SK-N-MC (cell line): ENCODE measurements at regions not wholly inside any gene's neighbourhood (a gene's known extent, or its start where the extent isn't known, plus 50 kb on each side); places are given as distances from the start of the nearest gene placed in this dataset.

Experiments used
- EZH2 ChIP-seq: fragments of 200-600 bp; sonication (generic); IDR thresholded peaks from one replicate; pipeline ENCODE4 v1.6.1; 2017; ENCODE audit warnings: antibody characterized with exemption
- POLR2AphosphoS5 ChIP-seq: IDR thresholded peaks from 2 replicates; pipeline ENCODE4 v1.6.1; 2012; ENCODE audit warnings: mild to moderate bottlenecking, low read depth, low read length, borderline replicate concordance

DNA sequence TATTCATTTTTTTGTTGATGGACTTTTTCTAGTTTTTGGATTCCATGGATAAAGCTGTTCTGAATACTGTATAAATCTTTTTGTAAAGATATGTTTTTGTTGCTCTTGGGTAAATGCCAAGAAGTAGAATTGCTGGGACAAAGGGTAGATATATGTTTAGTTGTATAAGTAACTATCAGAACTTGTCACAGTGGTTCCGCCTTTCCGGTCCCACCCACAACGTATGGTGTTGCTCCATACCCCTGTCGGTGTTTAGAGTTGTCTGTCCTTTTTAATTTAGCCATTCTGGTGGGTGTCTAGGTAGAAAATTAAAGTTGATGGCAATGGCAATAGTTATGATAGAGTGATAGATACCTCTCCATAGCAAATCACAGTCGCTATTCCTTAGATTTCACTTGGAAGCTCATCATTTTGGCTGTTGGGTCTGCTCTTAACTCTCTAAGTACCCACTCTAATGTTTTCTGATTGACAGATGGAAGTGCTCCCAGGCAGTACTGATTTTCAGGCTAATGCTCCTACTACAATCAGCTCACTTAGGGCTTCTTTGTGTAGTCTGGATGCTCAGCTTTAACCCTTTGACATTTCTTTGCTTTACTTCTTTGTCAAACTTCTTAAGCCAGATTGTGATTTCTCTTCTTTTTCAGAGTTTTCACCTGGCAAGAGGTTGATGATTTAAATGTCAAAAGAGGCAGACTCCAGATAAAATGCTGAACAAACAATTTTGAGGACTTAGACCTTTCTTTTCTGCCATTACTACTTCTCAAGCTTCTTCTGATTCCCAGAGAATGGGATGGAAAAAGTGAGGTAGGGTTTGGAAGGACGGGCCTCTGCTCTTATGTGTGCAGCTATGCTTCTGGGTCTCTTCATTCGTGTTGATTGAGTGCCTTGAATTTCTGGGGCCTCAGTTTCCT is 156.4 kb downstream of the AQP4 start:
- TF ChIP-seq EZH2 (no peak), POLR2AphosphoS5 (no peak)
